HFFc6 (cell line): ENCODE measurements at regions not wholly inside any gene's neighbourhood (a gene's known extent, or its start where the extent isn't known, plus 50 kb on each side); places are given as distances from the start of the nearest gene placed in this dataset.

ENCODE experiments used
- DNase-seq: peaks from one replicate; pipeline ENCODE4 v3.0.0-alpha.2; 2018
- H3K27ac Mint-ChIP-seq: 2 replicates; pipeline ENCODE4 v1.8.0; 2020; ENCODE audit warnings: mild to moderate bottlenecking, mixed read lengths
- H3K27me3 Mint-ChIP-seq: 2 replicates; pipeline ENCODE4 v1.8.0; 2021; ENCODE audit warnings: mild to moderate bottlenecking, moderate library complexity, mixed read lengths; ENCODE audit not compliant: insufficient read depth
- H3K36me3 Mint-ChIP-seq: 2 replicates; pipeline ENCODE4 v1.8.0; 2021; ENCODE audit warnings: low read depth, mixed read lengths
- H3K4me1 Mint-ChIP-seq: 2 replicates; pipeline ENCODE4 v1.8.0; 2020; ENCODE audit warnings: low read depth, mixed read lengths
- H3K4me3 Mint-ChIP-seq: 2 replicates; pipeline ENCODE4 v1.8.0; 2020; ENCODE audit warnings: mild to moderate bottlenecking, moderate library complexity, mixed read lengths
- H3K9me3 Mint-ChIP-seq: 2 replicates; pipeline ENCODE4 v1.8.0; 2020; ENCODE audit warnings: mild to moderate bottlenecking, mixed read lengths
- TF ChIP-seq, protein P1 (sequence below): fragments of 200-600 bp; sonication (generic); IDR thresholded peaks from 2 replicates; pipeline ENCODE4 v1.5.0; 2021; ENCODE audit warnings: antibody characterized with exemption, mild to moderate bottlenecking

DNA sequence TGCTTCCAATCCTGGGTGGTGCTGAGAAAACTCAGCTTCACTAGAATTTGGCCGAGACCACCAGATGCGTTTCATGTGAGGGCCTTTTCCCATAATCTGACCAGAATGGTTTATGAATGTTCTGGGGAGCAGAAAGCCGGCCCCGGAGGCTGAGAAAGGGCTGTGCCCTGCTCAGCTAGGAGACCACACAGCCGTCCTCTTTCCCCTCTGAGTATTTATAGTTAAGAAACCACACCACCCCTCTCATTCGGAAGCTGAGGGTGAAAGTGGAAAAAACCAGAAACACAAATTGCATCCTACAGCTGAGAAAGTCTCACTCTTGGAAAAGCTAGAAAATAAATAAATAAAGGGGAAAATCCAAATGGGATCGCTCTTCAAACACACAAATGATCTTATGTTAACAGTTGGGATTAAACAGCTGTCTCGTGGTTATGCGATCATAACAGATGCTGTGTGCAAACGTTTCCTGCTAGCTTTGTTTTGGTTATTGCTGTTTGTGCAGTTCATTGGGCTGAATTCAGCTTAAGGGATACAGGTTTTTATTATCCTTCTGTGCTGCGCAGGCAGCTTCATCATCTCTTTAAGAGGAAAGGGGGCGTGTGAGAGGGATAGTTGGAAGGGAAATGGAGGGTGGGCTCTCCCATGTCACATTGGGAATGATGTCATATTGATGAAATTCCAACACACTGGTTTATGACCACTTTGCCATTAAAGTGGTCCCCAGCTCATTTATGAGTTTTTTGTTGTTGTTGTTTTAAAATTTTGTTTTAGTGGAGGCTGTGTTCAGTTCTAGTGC is 1026.2 kb upstream of the NR2F2 start:
- Mint-ChIP-seq H3K27me3 (peaks cover under 1% of the 10 kb centered on the region; the same call in 1 of the 2 replicates), H3K9me3 (no peaks in the 10 kb centered on the region), H3K4me3 (peak overlapping the region; percentile 74), H3K4me1 (peaks cover 36% of the 10 kb centered on the region), H3K27ac (peak overlapping the region; percentile 38), H3K36me3 (peaks cover 5% of the 10 kb centered on the region)
- TF ChIP-seq, protein P1, sequence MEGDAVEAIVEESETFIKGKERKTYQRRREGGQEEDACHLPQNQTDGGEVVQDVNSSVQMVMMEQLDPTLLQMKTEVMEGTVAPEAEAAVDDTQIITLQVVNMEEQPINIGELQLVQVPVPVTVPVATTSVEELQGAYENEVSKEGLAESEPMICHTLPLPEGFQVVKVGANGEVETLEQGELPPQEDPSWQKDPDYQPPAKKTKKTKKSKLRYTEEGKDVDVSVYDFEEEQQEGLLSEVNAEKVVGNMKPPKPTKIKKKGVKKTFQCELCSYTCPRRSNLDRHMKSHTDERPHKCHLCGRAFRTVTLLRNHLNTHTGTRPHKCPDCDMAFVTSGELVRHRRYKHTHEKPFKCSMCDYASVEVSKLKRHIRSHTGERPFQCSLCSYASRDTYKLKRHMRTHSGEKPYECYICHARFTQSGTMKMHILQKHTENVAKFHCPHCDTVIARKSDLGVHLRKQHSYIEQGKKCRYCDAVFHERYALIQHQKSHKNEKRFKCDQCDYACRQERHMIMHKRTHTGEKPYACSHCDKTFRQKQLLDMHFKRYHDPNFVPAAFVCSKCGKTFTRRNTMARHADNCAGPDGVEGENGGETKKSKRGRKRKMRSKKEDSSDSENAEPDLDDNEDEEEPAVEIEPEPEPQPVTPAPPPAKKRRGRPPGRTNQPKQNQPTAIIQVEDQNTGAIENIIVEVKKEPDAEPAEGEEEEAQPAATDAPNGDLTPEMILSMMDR, result no peak
- DNase-seq, result no peak

DNA sequence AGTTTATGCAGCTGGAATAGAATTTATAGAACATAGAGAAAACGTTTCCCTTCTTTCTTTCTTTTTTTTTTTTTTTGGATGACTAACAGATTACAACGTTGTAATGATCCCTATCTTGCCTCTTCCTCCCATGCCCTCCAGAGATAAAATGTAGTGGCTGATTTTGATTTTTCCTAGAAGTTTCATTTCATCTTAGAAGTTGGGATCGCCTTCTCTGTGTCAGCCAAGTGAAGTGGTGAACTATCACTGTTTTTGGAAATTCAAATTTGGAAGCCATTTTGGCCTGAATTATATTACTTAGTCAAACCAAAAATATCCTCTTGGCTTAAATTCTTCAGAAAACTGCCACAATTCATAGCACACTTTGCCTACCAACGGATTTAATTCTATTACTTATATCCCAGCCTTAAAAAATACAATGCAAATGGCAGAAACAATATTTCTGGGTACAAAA is 1025.5 kb upstream of the NR2F2 start:
- no peak for DNase-seq
- Mint-ChIP-seq H3K9me3 (no peaks in the 10 kb centered on the region), H3K27ac (peak overlapping the region; percentile 38; the same call in 1 of the 2 replicates), H3K27me3 (peaks cover 3% of the 10 kb centered on the region; the same call in 1 of the 2 replicates), H3K36me3 (peaks cover 5% of the 10 kb centered on the region), H3K4me1 (peaks cover 35% of the 10 kb centered on the region), H3K4me3 (peak overlapping the region; percentile 74)
- TF ChIP-seq, protein P1, result no peak

DNA sequence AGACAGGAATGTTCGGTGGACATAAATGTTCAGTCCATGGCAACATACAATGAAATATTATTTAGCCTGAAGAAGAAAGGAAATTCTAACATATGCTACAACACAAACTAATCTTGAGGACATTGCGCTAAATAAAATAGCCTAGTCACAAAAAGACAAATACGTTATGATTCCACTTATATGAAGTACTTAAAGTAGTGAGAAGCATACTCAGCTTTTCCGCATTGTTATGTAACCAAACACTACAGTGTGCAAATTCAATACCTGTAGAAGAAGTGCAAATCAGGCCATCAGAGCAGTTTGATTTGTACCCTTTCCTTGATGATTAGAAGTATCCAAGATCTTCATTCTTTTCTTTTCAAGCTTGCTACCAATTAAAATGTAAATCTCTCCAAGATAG is 1023.4 kb upstream of the NR2F2 start:
- Mint-ChIP-seq H3K9me3 (no peaks in the 10 kb centered on the region), H3K27ac (no peak overlapping the region), H3K4me3 (no peak overlapping the region), H3K4me1 (peaks cover 17% of the 10 kb centered on the region), H3K36me3 (no peaks in the 10 kb centered on the region), H3K27me3 (peaks cover 3% of the 10 kb centered on the region)
- DNase-seq, result no peak
- TF ChIP-seq, protein P1, result no peak

DNA sequence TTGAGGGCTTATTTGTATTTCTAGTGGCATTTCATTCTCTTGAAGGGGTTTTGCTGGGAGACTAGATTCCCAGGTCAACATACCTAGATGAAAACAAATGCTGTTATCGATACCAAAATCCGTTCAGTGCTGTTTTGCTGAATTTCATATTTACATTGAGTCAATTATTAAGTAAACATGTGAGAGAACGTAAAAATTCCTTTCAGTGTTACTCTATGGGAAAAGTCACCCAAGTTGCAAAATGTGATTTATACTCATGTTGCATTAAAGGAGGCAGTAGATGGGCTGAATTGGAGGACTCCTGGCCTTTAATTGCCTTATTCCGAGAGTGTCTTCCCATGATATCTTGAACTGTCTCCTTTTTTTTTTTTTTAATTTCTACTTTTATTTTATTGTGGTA is 1011.3 kb upstream of the NR2F2 start:
- Mint-ChIP-seq H3K9me3 (no peaks in the 10 kb centered on the region), H3K4me1 (no peaks in the 10 kb centered on the region)

DNA sequence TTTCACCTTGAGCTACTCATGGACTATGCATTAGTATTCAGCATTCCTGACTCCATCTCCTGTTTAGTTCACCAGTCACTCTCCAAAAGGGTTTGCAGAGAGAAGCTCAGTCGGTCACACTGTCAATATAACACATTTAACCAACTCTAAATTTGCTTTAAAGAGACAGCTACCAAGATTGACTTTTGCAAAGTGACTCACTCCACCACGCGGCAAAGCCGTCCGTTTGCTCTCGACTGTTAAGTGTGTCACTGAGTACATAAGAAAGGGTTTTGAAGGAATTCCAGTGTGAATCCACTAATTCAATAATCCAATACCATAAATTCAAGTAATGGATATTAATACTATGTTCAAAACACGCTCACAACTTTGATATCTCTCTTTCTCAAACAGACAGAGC is 1006.7 kb upstream of the NR2F2 start:
- Mint-ChIP-seq H3K4me1 (peaks cover 5% of the 10 kb centered on the region; the same call in 1 of the 2 replicates), H3K36me3 (no peaks in the 10 kb centered on the region), H3K27me3 (peaks cover 6% of the 10 kb centered on the region; the same call in 1 of the 2 replicates), H3K4me3 (no peak overlapping the region), H3K27ac (no peak overlapping the region), H3K9me3 (no peaks in the 10 kb centered on the region)
- DNase-seq, result no peak
- TF ChIP-seq, protein P1, result no peak

More for the DNA sequence above, 1011.3 kb upstream of the NR2F2 start:
- Mint-ChIP-seq H3K4me3 (no peak overlapping the region), H3K27me3 (peaks cover 8% of the 10 kb centered on the region; the same call in 1 of the 2 replicates), H3K36me3 (0 out of 2 replicates have a peak, but pooled peaks cover 4% of the 10 kb centered on the region), H3K27ac (no peak overlapping the region)
- no peak for DNase-seq
- TF ChIP-seq, protein P1, result no peak
